ENCODE measurements at regions not wholly inside any gene's neighbourhood (a gene's known extent, or its start where the extent isn't known, plus 50 kb on each side); places are given as distances from the start of the nearest gene placed in this dataset.

DNA sequence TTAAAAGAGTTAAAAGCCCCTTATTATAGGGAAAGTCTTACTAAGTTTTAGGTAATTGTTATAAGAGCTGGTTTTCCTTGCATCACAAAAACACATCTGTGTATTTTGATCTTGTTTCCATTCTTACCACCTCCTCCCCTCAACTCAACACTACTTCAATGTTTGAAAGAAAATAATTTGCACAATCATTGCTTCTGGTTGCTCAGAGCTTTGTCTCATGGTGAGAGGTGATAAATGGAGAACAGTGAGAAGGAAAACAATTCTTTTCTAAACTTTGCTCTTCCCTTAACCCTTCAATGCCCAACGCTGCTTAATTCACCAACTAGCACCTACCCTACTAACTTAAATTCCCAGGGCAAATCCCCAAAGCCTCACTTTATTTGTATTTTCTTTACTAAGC is 268.1 kb upstream of the LINC00305 start:
- TF ChIP-seq, protein P1, sequence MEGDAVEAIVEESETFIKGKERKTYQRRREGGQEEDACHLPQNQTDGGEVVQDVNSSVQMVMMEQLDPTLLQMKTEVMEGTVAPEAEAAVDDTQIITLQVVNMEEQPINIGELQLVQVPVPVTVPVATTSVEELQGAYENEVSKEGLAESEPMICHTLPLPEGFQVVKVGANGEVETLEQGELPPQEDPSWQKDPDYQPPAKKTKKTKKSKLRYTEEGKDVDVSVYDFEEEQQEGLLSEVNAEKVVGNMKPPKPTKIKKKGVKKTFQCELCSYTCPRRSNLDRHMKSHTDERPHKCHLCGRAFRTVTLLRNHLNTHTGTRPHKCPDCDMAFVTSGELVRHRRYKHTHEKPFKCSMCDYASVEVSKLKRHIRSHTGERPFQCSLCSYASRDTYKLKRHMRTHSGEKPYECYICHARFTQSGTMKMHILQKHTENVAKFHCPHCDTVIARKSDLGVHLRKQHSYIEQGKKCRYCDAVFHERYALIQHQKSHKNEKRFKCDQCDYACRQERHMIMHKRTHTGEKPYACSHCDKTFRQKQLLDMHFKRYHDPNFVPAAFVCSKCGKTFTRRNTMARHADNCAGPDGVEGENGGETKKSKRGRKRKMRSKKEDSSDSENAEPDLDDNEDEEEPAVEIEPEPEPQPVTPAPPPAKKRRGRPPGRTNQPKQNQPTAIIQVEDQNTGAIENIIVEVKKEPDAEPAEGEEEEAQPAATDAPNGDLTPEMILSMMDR (conservative IDR thresholded peaks at IDR 0.05), result no peak
- no peak overlapping the region for H3K27ac ChIP-seq

DNA sequence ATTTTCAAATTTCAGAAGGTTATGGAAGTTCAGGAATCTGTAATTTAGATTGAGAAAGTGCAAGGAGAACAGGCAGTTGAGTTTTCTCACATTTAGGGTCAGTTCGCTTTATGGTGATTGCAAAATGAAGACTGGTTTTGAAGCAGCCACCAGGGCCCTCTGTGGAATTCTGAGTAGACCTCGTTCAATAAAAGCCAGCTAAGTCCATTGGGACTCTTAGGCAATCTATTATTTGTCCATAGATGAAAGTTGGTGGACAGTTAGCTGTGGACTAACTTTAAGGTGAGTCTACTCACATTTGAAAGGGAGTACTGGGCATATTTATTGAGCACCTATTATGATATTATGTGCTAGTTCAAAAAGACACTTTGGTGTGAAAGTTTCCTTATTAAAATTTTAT is 266.3 kb upstream of the LINC00305 start:
- no peak overlapping the region for H3K27ac ChIP-seq
- TF ChIP-seq, protein P1 (conservative IDR thresholded peaks at IDR 0.05), result no peak

DNA sequence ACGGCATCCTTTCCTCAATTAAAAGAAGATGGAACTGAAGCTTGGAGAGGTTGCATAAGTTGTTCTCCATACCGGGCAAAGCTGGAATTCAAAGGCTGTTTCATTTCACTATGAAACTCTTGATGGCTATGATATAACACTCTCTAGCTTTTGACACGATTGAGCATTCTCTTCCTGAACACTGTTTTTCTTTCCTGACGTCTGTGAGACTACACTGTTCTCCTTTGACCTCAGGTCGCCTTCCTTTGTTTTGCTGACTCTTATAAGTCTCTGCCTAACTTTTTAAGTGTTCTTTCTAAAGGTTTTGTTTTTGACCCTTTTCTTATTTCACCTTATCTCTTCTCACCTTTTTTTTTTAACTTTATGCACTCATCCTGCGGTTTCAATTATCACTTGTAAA is 261.8 kb upstream of the LINC00305 start:
- TF ChIP-seq, protein P1 (conservative IDR thresholded peaks at IDR 0.05), result no peak
- no peak overlapping the region for H3K27ac ChIP-seq

DNA sequence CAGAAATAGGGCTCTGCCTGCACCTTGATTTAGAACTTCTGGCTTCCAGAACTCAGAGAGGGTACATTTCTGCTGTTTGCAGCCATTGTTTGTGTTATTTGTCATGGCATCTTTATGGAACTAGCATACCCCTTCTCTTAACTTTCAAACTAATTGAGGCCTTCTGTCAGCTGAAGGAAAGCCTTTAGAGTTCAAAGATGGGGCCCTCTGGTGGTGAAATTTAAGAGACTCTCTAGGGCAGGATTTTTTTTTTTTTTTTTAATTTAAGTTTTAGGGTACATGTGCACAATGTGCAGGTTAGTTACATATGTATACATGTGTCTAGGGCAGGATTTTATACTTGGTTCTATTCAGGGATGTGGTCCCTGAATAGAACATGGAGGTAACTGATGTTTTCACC is 260.6 kb upstream of the LINC00305 start:
- TF ChIP-seq, protein P1 (conservative IDR thresholded peaks at IDR 0.05), result peak; percentile 67
- no peak overlapping the region for H3K27ac ChIP-seq

DNA sequence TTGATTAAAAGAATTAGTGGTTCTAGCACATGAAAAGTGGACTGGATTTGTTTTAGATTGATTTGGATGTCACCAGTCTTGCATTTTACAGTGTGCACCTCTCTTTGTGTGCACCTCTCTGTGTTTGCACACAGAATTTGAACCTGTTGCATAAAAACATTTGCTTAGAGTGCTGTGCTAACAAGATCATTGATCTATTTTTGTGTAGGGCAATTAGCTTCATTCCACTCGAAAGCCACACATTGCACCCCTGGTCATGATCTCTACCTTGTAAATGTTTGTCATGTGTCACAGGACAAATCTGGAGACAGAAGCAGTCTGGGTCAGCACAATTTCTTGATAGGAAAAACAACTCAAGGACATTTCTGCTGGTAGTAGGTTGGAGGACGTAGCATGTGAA is 258.7 kb upstream of the LINC00305 start:
- H3K27ac ChIP-seq, result no peak overlapping the region
- TF ChIP-seq, protein P1 (conservative IDR thresholded peaks at IDR 0.05), result no peak

GRCh38 chr18:64405161-64405560 is 256.3 kb upstream of the LINC00305 start:
- H3K27ac ChIP-seq, result no peak overlapping the region
- TF ChIP-seq, protein P1 (conservative IDR thresholded peaks at IDR 0.05), result no peak

- no peak overlapping the region for H3K27ac ChIP-seq
- TF ChIP-seq, protein P1 (conservative IDR thresholded peaks at IDR 0.05), result no peak
Measured at GRCh38 chr18:64403784-64404503, 255.1 kb upstream of the LINC00305 start.

All from VCaP (cell line).